BLaER1 treated with 17β-estradiol and CSF1 and Interleukin-3, amounts not matched to agents 10 nM and 100 nM (cell line): ENCODE measurements at regions not wholly inside any gene's neighbourhood (a gene's known extent, or its start where the extent isn't known, plus 50 kb on each side); places are given as distances from the start of the nearest gene placed in this dataset.
A peak's percentile ranks its signal among the peaks of the same experiment; 100 is the strongest.
"Not testable (repeated sequence)": the region's sequence is repeated elsewhere in the genome, so short reads cannot be mapped to it uniquely, and the experiment has no call there.

Experiments used
- H3K27ac ChIP-seq, 11 experiments: shearing (Covaris generic); formaldehyde crosslinking; 2 replicates each; pipeline ENCODE4 v1.8.1; 2022
- H3K27me3 ChIP-seq, 11 experiments: shearing (Covaris generic); formaldehyde crosslinking; 2 replicates each; pipeline ENCODE4 v1.8.1; 2022
- H3K36me3 ChIP-seq, 11 experiments: shearing (Covaris generic); formaldehyde crosslinking; 2 replicates each; pipeline ENCODE4 v1.8.1; 2022
- H3K4me1 ChIP-seq, 10 experiments: shearing (Covaris generic); formaldehyde crosslinking; 2 replicates each; pipeline ENCODE4 v1.8.1; 2022
- H3K4me2 ChIP-seq, 11 experiments: shearing (Covaris generic); formaldehyde crosslinking; 2 replicates each; pipeline ENCODE4 v1.8.1; 2022
- H3K4me3 ChIP-seq, 10 experiments: shearing (Covaris generic); formaldehyde crosslinking; 2 replicates each; pipeline ENCODE4 v1.8.1; 2022
- H3K9ac ChIP-seq, 11 experiments: shearing (Covaris generic); formaldehyde crosslinking; 2 replicates each; pipeline ENCODE4 v1.8.1; 2022
- H3K9me3 ChIP-seq, 11 experiments: shearing (Covaris generic); formaldehyde crosslinking; replicated peaks in 1 of 11; 2 replicates each; pipeline ENCODE4 v1.8.1; 2022
- H4K20me1 ChIP-seq, 11 experiments: shearing (Covaris generic); formaldehyde crosslinking; 2 replicates each; pipeline ENCODE4 v1.8.1; 2022
- Cebpa-rat ChIP-seq, 11 experiments: shearing (Covaris generic); IDR thresholded peaks; 2 replicates each; pipeline ENCODE4 v1.8.1; 2022

DNA sequence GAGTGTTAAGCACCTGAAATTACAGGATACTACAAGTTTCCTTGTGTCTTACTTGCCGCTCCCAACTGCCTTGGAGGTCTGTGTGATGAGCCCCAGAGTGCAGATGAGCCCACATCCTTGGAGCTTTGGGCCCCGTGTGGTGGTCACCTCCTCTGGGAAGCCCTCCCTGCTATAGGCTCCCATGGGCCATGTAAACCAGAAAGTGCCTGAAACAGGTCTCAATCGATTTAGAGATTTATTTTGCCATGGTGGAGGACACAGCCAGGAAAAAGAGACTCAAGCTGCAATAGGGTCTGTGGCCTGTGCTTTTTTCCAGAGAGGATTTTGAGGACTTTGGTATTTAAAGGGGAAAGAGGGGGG is 89.4 kb upstream of the KCTD7 start:
- Histone ChIP-seq H4K20me1 (peaks cover 0 to 46% (median 7%) of the 10 kb centered on the region in 11 experiments; a peak in 8 of 22 replicates), H3K4me3 (no peak overlapping the region), H3K4me2 (no peak overlapping the region), H3K36me3 (peaks cover 12 to 60% (median 39%) of the 10 kb centered on the region in 11 experiments; a peak in 21 of 22 replicates), H3K4me1 (no peaks in the 10 kb centered on the region), H3K27me3 (no peaks in the 10 kb centered on the region), H3K27ac (no peak overlapping the region), H3K9ac (no peak overlapping the region), H3K9me3 (no peaks in the 10 kb centered on the region)
- no peak for TF ChIP-seq Cebpa-rat (IDR thresholded peaks at IDR 0.05)

GRCh38 chr7:66539902-66540375 is 88.7 kb upstream of the KCTD7 start:
- H3K27ac ChIP-seq: no peak overlapping the region
- H3K27me3 ChIP-seq: no peaks in the 10 kb centered on the region
- H3K9me3 ChIP-seq: no peaks in the 10 kb centered on the region
- H4K20me1 ChIP-seq: peaks cover 0 to 46% (median 7%) of the 10 kb centered on the region in 11 experiments; a peak in 9 of 22 replicates
- peaks cover 0 to 2% (median 0%) of the 10 kb centered on the region in 10 experiments; a peak in 7 of 20 replicates for H3K4me1 ChIP-seq
- TF ChIP-seq Cebpa-rat (IDR thresholded peaks at IDR 0.05): no peak
- no peak overlapping the region for H3K4me3 ChIP-seq
- H3K4me2 ChIP-seq: no peak overlapping the region
- H3K9ac ChIP-seq: no peak overlapping the region
- peaks cover 18 to 67% (median 46%) of the 10 kb centered on the region in 11 experiments for H3K36me3 ChIP-seq

- no peak overlapping the region for H3K4me3 ChIP-seq
- H3K4me2 ChIP-seq: no peak overlapping the region
- no peak for TF ChIP-seq Cebpa-rat (IDR thresholded peaks at IDR 0.05)
- no peak overlapping the region for H3K27ac ChIP-seq
- H4K20me1 ChIP-seq: peaks cover 0 to 43% (median 5%) of the 10 kb centered on the region in 11 experiments; a peak in 9 of 22 replicates
- no peaks in the 10 kb centered on the region for H3K27me3 ChIP-seq
- H3K9me3 ChIP-seq: no peaks in the 10 kb centered on the region
- H3K4me1 ChIP-seq: peaks cover 0 to 8% (median 0%) of the 10 kb centered on the region in 10 experiments; a peak in 7 of 20 replicates
- peaks cover 37 to 77% (median 62%) of the 10 kb centered on the region in 11 experiments for H3K36me3 ChIP-seq
- H3K9ac ChIP-seq: no peak overlapping the region
Measured at GRCh38 chr7:66542049-66542448, 86.6 kb upstream of the KCTD7 start.

DNA sequence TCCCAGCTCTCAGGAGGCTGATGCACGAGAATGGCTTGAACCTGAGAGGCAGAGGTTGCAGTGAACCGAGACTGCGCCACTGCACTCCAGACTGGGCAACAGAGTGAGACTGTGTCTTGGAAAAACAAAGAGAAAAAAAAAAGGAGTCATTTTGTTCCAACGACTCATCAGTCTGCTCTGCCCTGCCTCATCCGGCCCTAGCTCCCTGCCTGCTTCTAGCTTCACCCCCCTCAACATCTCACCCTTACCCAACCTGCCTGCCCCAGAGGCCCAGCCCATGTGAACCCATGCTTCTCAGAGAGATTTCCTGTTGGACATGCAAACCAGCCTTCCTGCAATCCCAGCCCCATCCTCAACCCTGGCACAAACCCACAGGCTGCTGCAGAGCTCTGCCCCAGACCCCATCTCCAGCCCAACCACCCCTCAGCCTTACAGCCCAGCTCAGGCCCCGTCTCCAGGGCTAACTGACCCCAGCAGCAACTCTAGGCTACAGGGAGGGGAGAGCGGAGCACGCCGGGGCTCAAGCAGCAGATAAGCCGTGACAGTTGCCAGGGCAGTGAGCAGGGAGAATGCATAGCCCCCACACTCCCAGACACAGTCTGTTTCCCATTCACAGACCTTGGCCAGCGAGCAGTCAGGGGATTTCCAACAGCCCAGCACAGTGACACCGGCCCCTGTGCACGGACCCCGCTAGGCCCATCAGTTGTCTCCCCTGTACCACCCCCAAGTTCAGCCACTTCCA is 86.0 kb upstream of the KCTD7 start:
- Histone ChIP-seq H3K27me3 (no peaks in the 10 kb centered on the region), H3K27ac (0 out of 22 replicates have a peak overlapping the region, but pooled peaks of 1 of the 11 experiments have one; percentile 2), H3K9me3 (no peaks in the 10 kb centered on the region), H3K4me3 (no peak overlapping the region), H3K36me3 (peaks cover 43 to 77% (median 64%) of the 10 kb centered on the region in 11 experiments), H3K4me1 (peaks cover 0 to 8% (median 0%) of the 10 kb centered on the region in 10 experiments; a peak in 7 of 20 replicates), H4K20me1 (peaks cover 0 to 36% (median 5%) of the 10 kb centered on the region in 11 experiments; a peak in 9 of 22 replicates), H3K4me2 (no peak overlapping the region), H3K9ac (peak overlapping the region in 1 of 11 experiments; percentile 3; a peak in 1 of 22 replicates)
- no peak for TF ChIP-seq Cebpa-rat (IDR thresholded peaks at IDR 0.05)

- Histone ChIP-seq H3K27ac (no peak overlapping the region), H3K36me3 (peaks cover 95 to 100% (median 98%) of the 10 kb centered on the region in 11 experiments), H3K4me3 (no peak overlapping the region), H3K9me3 (no peaks in the 10 kb centered on the region), H3K4me1 (peaks cover 0 to 8% (median 0%) of the 10 kb centered on the region in 10 experiments; a peak in 7 of 20 replicates), H3K4me2 (no peak overlapping the region), H4K20me1 (peaks cover 0 to 45% (median 6%) of the 10 kb centered on the region in 11 experiments; a peak in 13 of 22 replicates), H3K9ac (no peak overlapping the region), H3K27me3 (no peaks in the 10 kb centered on the region)
- TF ChIP-seq Cebpa-rat (IDR thresholded peaks at IDR 0.05): no peak
Measured at GRCh38 chr7:66549466-66549865, 79.2 kb upstream of the KCTD7 start.

- Histone ChIP-seq H3K4me1 (no peaks in the 10 kb centered on the region), H3K4me3 (no peak overlapping the region), H3K27me3 (no peaks in the 10 kb centered on the region), H3K9ac (no peak overlapping the region), H3K9me3 (no peaks in the 10 kb centered on the region), H4K20me1 (peaks cover 20 to 70% (median 27%) of the 10 kb centered on the region in 11 experiments; a peak in 21 of 22 replicates), H3K27ac (no peak overlapping the region), H3K4me2 (no peak overlapping the region), H3K36me3 (peaks cover 88 to 99% (median 97%) of the 10 kb centered on the region in 11 experiments)
- no peak for TF ChIP-seq Cebpa-rat (IDR thresholded peaks at IDR 0.05)
Measured at GRCh38 chr7:66553001-66553400, 75.7 kb upstream of the KCTD7 start.

DNA sequence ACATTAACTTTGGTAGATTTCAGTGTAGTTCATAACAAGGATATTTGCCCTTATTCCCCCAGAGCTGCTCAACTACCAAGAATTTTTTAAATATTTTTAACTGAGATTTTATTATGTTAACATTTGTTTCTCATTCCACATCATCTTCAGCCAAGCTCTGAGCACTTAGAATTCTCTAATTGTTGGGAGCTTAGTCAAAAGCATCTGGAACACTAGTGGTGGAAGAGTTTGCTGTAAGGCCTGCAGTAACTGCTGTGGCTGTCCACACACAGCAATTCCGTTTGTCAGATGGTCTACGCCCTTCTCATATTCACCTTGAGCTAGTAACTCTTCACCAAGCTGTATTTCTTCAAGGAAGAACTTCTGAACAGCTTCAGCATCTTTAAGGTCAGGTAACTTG is 75.0 kb upstream of the KCTD7 start:
- not testable (repeated sequence) for H3K27ac ChIP-seq, H3K9me3 ChIP-seq, H3K4me2 ChIP-seq, H3K27me3 ChIP-seq, H3K4me1 ChIP-seq, H3K9ac ChIP-seq, H3K4me3 ChIP-seq
- Histone ChIP-seq H4K20me1 (peaks cover 27 to 74% (median 33%) of the 10 kb centered on the region in 11 experiments; a peak in 21 of 22 replicates), H3K36me3 (peaks cover 88 to 99% (median 97%) of the 10 kb centered on the region in 11 experiments)

DNA sequence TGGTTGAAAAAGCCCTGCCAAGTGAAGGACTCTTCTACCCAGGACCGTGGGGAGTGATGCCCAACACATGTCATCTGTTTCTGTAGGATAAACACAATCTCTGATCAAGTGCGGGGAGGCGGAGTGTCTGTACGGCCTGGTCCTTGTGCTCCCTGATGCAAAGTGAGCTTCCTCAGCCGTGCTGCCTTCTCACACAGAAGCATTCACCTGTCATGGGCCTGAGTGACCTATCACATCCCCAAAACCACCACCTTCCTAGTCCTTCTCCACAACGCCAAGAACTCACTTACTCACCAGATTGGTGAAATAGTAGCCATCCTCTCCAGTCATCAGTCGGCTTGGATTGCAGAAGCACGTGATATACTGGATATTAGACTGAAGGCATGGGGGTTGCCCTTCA is 74.4 kb upstream of the KCTD7 start:
- peaks cover 90 to 99% (median 97%) of the 10 kb centered on the region in 11 experiments for H3K36me3 ChIP-seq
- H3K4me2 ChIP-seq, H3K4me1 ChIP-seq, H3K27ac ChIP-seq, H3K9me3 ChIP-seq, H3K9ac ChIP-seq, H3K27me3 ChIP-seq, H3K4me3 ChIP-seq: not testable (repeated sequence)
- peaks cover 33 to 74% (median 39%) of the 10 kb centered on the region in 11 experiments; a peak in 21 of 22 replicates for H4K20me1 ChIP-seq

DNA sequence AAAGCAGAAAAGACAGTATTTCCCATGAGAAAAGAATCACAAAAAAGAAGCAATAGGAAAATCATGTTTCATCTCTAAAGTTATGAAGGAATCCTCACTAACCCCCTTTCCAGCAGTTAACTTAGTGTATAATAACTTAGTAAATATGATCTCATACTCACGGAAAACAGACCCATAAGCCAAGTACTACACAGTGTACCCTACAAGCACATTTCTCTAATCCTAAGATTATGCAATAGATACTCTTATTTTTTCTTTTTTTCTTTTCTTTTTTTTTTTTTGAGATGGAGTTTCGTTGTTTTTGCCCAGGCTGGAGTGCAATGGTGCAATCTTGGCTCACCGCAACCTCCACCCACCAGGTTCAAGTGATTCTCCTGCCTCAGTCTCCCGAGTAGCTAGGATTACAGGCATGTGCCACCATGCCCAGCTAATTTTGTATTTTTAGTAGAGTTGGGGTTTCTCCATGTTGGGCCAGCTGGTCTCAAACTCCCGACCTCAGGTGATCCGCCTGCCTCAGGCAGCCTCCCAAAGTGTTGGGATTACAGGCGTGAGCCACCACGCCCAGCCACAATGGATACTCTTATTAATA is 73.7 kb upstream of the KCTD7 start:
- H3K9me3 ChIP-seq, H3K9ac ChIP-seq, H3K4me2 ChIP-seq, H3K27me3 ChIP-seq, H3K4me1 ChIP-seq, H3K27ac ChIP-seq, H3K4me3 ChIP-seq: not testable (repeated sequence)
- Histone ChIP-seq H4K20me1 (peaks cover 35 to 76% (median 46%) of the 10 kb centered on the region in 11 experiments; a peak in 21 of 22 replicates), H3K36me3 (peaks cover 88 to 99% (median 95%) of the 10 kb centered on the region in 11 experiments)
